DND-41 (cell line): ENCODE measurements at regions not wholly inside any gene's neighbourhood (a gene's known extent, or its start where the extent isn't known, plus 50 kb on each side); places are given as distances from the start of the nearest gene placed in this dataset.

Experiments used
- ATAC-seq: fragments of 200-7000 bp; cut with Tn5 transposase; 3 replicates; pipeline ENCODE4 v1.9.1; 2021; ENCODE audit warnings: low read depth; ENCODE audit not compliant: insufficient read depth
- DNase-seq: peaks from one replicate; pipeline ENCODE4 v3.0.0-alpha.2; 2020
- H2AFZ ChIP-seq: 2 replicates; pipeline ENCODE4 v1.6.0; 2012; ENCODE audit warnings: low read depth, low read length
- H3K27ac ChIP-seq: 2 replicates; pipeline ENCODE4 v1.5.1; 2012; ENCODE audit warnings: low read length, inconsistent platforms
- H3K27me3 ChIP-seq: fragments of 200-600 bp; sonication (generic); 2 replicates; pipeline ENCODE4 v1.6.0; 2012; ENCODE audit warnings: low read length, mild to moderate bottlenecking, inconsistent platforms; ENCODE audit not compliant: insufficient read depth, poor library complexity
- H3K36me3 ChIP-seq: 2 replicates; pipeline ENCODE4 v1.5.1; 2012; ENCODE audit warnings: low read length, inconsistent platforms; ENCODE audit not compliant: insufficient read depth
- H3K4me1 ChIP-seq: 2 replicates; pipeline ENCODE4 v1.5.1; 2012; ENCODE audit warnings: mild to moderate bottlenecking, low read length; ENCODE audit not compliant: insufficient read depth
- H3K4me2 ChIP-seq: 2 replicates; pipeline ENCODE4 v1.6.0; 2012; ENCODE audit warnings: mild to moderate bottlenecking, moderate library complexity, low read length, inconsistent platforms; ENCODE audit not compliant: insufficient read depth
- H3K4me3 ChIP-seq, 2 experiments: fragments of 200-600 bp in 1 of 2; shearing (Covaris generic) in 1 of 2; 2 replicates each; pipeline ENCODE4 v1.5.1; 2012 to 2016; ENCODE audit warnings: inconsistent platforms in 2 of 2, low read length in 2 of 2, mild to moderate bottlenecking in 2 of 2, low read depth in 1 of 2, moderate library complexity in 1 of 2
- H3K79me2 ChIP-seq: 2 replicates; pipeline ENCODE4 v1.6.0; 2012; ENCODE audit warnings: low read length, inconsistent platforms; ENCODE audit not compliant: insufficient read depth
- H3K9ac ChIP-seq: 2 replicates; pipeline ENCODE4 v1.6.0; 2012; ENCODE audit warnings: low read depth, mild to moderate bottlenecking, inconsistent platforms, low read length, moderate library complexity
- H3K9me3 ChIP-seq: 2 replicates; pipeline ENCODE4 v1.5.1; 2012; ENCODE audit warnings: low read length, moderate library complexity, mild to moderate bottlenecking, inconsistent platforms; ENCODE audit not compliant: insufficient read depth, severe bottlenecking
- H4K20me1 ChIP-seq: 2 replicates; pipeline ENCODE4 v1.6.0; 2012; ENCODE audit warnings: low read length; ENCODE audit not compliant: insufficient read depth
- CTCF ChIP-seq: IDR thresholded peaks from 2 replicates; pipeline ENCODE4 v1.5.1; 2012; ENCODE audit warnings: borderline replicate concordance, low read length, moderate library complexity, mild to moderate bottlenecking; ENCODE audit not compliant: poor library complexity, severe bottlenecking; ENCODE audit errors: extremely low read depth
- EZH2 ChIP-seq: IDR thresholded peaks from 3 replicates; pipeline ENCODE4 v1.6.1; 2012; ENCODE audit warnings: borderline replicate concordance, low read depth, mild to moderate bottlenecking, moderate library complexity, low read length, inconsistent platforms; ENCODE audit not compliant: severe bottlenecking

- Histone ChIP-seq H2AFZ (no peak overlapping the region), H3K79me2 (no peaks in the 10 kb centered on the region), H4K20me1 (no peaks in the 10 kb centered on the region), H3K4me3 (no peak overlapping the region), H3K4me1 (no peaks in the 10 kb centered on the region), H3K27me3 (no peaks in the 10 kb centered on the region), H3K9ac (no peak overlapping the region), H3K9me3 (no peaks in the 10 kb centered on the region), H3K27ac (no peak overlapping the region), H3K36me3 (no peaks in the 10 kb centered on the region), H3K4me2 (no peak overlapping the region)
- ATAC-seq (no peak), DNase-seq (no peak)
- TF ChIP-seq CTCF (no peak), EZH2 (no peak)
These were observed 111.5 kb upstream of the KCNK2 start for GRCh38 chr1:214971071-214971470.

GRCh38 chr1:214974002-214974401, 108.5 kb upstream of the KCNK2 start:
- Histone ChIP-seq H3K27ac (no peak overlapping the region), H3K9ac (no peak overlapping the region), H3K79me2 (no peaks in the 10 kb centered on the region), H3K9me3 (no peaks in the 10 kb centered on the region), H2AFZ (no peak overlapping the region), H3K36me3 (no peaks in the 10 kb centered on the region), H3K4me1 (no peaks in the 10 kb centered on the region), H4K20me1 (no peaks in the 10 kb centered on the region), H3K4me3 (no peak overlapping the region), H3K27me3 (no peaks in the 10 kb centered on the region), H3K4me2 (no peak overlapping the region)
- DNase-seq, result no peak
- TF ChIP-seq CTCF (no peak), EZH2 (no peak)
- ATAC-seq, result no peak

- no peak overlapping the region for H3K27ac ChIP-seq
- no peaks in the 10 kb centered on the region for H4K20me1 ChIP-seq
- TF ChIP-seq EZH2, result no peak
- TF ChIP-seq CTCF, result no peak
- ATAC-seq (no peak), DNase-seq (no peak)
- no peak overlapping the region for H3K4me3 ChIP-seq
- no peak overlapping the region for H3K9ac ChIP-seq
- no peaks in the 10 kb centered on the region for H3K27me3 ChIP-seq
- H3K4me1 ChIP-seq, result no peaks in the 10 kb centered on the region
- no peak overlapping the region for H2AFZ ChIP-seq
- no peaks in the 10 kb centered on the region for H3K79me2 ChIP-seq
- no peaks in the 10 kb centered on the region for H3K36me3 ChIP-seq
- no peak overlapping the region for H3K4me2 ChIP-seq
- no peaks in the 10 kb centered on the region for H3K9me3 ChIP-seq
These were observed 105.9 kb upstream of the KCNK2 start for GRCh38 chr1:214976665-214977064.

- Histone ChIP-seq H3K79me2 (no peaks in the 10 kb centered on the region), H3K27ac (no peak overlapping the region), H4K20me1 (no peaks in the 10 kb centered on the region), H3K27me3 (no peaks in the 10 kb centered on the region), H3K4me2 (no peak overlapping the region), H3K36me3 (no peaks in the 10 kb centered on the region), H3K4me1 (no peaks in the 10 kb centered on the region), H2AFZ (no peak overlapping the region), H3K9me3 (no peaks in the 10 kb centered on the region), H3K4me3 (no peak overlapping the region), H3K9ac (no peak overlapping the region)
- ATAC-seq (no peak), DNase-seq (no peak)
- TF ChIP-seq EZH2 (no peak), CTCF (no peak)
These were observed 105.4 kb upstream of the KCNK2 start for GRCh38 chr1:214977110-214977509.
